ENCODE measurements at regions not wholly inside any gene's neighbourhood (a gene's known extent, or its start where the extent isn't known, plus 50 kb on each side); places are given as distances from the start of the nearest gene placed in this dataset.

DNA sequence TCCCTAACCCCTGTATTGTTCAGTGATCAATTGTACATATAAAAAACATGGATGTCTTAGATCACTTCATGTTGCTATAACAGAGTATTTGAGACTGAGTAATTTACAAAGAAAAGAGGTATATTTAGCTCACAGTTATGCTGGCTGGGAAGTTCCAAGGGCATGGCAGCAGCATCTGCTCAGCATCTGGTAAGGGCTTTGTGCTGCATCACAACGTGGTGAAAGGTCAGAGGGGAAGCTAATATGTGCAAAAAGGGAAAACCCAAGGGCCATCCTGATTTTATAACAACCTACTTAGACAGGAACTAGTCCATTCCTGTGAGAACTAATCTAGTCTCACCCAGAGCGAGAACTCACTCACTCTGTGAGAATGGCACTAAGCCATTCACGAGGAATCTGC is 128.2 kb upstream of the OTUD4 start:
- TF ChIP-seq, protein P1, sequence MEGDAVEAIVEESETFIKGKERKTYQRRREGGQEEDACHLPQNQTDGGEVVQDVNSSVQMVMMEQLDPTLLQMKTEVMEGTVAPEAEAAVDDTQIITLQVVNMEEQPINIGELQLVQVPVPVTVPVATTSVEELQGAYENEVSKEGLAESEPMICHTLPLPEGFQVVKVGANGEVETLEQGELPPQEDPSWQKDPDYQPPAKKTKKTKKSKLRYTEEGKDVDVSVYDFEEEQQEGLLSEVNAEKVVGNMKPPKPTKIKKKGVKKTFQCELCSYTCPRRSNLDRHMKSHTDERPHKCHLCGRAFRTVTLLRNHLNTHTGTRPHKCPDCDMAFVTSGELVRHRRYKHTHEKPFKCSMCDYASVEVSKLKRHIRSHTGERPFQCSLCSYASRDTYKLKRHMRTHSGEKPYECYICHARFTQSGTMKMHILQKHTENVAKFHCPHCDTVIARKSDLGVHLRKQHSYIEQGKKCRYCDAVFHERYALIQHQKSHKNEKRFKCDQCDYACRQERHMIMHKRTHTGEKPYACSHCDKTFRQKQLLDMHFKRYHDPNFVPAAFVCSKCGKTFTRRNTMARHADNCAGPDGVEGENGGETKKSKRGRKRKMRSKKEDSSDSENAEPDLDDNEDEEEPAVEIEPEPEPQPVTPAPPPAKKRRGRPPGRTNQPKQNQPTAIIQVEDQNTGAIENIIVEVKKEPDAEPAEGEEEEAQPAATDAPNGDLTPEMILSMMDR (conservative IDR thresholded peaks at IDR 0.05; ENCODE audit: low read length), result no peak
- no peak for TF ChIP-seq EZH2phosphoT487 (IDR thresholded peaks at IDR 0.05; ENCODE audit: borderline replicate concordance)
